Nephron progenitor cell (in vitro differentiated cells): ENCODE measurements at regions not wholly inside any gene's neighbourhood (a gene's known extent, or its start where the extent isn't known, plus 50 kb on each side); places are given as distances from the start of the nearest gene placed in this dataset.

Source experiments
- DNase-seq: peaks from one replicate; pipeline ENCODE4 v3.0.0; 2021
- H3K27ac Mint-ChIP-seq: 2 replicates; pipeline ENCODE4 v1.8.0; 2021; ENCODE audit warnings: mild to moderate bottlenecking, moderate library complexity, mixed read lengths
- H3K27me3 Mint-ChIP-seq: 2 replicates; pipeline ENCODE4 v1.8.0; 2021; ENCODE audit warnings: mild to moderate bottlenecking, low read depth, mixed read lengths; ENCODE audit not compliant: poor library complexity
- H3K36me3 Mint-ChIP-seq: 2 replicates; pipeline ENCODE4 v1.8.0; 2021; ENCODE audit warnings: low read depth, mixed read lengths
- H3K4me1 Mint-ChIP-seq: 2 replicates; pipeline ENCODE4 v1.8.0; 2021; ENCODE audit warnings: mixed read lengths
- H3K4me3 Mint-ChIP-seq: 2 replicates; pipeline ENCODE4 v1.8.0; 2021; ENCODE audit warnings: mild to moderate bottlenecking, moderate library complexity, mixed read lengths
- H3K9me3 Mint-ChIP-seq: 2 replicates; pipeline ENCODE4 v1.8.0; 2021; ENCODE audit warnings: mild to moderate bottlenecking, moderate library complexity, mixed read lengths
- CTCF ChIP-seq: fragments of 200-600 bp; sonication (generic); IDR thresholded peaks from 2 replicates; pipeline ENCODE4 v1.5.0; 2021; ENCODE audit warnings: antibody characterized with exemption

GRCh38 chr13:107753291-107753690, 462.0 kb downstream of the LIG4 start:
- TF ChIP-seq CTCF, result no peak
- Mint-ChIP-seq H3K36me3 (no peaks in the 10 kb centered on the region), H3K9me3 (no peaks in the 10 kb centered on the region), H3K4me3 (no peak overlapping the region), H3K27me3 (no peaks in the 10 kb centered on the region), H3K27ac (no peak overlapping the region), H3K4me1 (peaks cover 14% of the 10 kb centered on the region)
- DNase-seq, result no peak

- no peaks in the 10 kb centered on the region for H3K9me3 Mint-ChIP-seq
- no peaks in the 10 kb centered on the region for H3K36me3 Mint-ChIP-seq
- no peak overlapping the region for H3K27ac Mint-ChIP-seq
- no peak overlapping the region for H3K4me3 Mint-ChIP-seq
- H3K27me3 Mint-ChIP-seq, result peaks cover 4% of the 10 kb centered on the region
- peaks cover 4% of the 10 kb centered on the region for H3K4me1 Mint-ChIP-seq
- no peak for DNase-seq
- no peak for TF ChIP-seq CTCF
Observed at GRCh38 chr13:107743983-107744382, 471.4 kb downstream of the LIG4 start.

- DNase-seq, result no peak
- H3K36me3 Mint-ChIP-seq, result no peaks in the 10 kb centered on the region
- H3K4me1 Mint-ChIP-seq, result peaks cover 4% of the 10 kb centered on the region
- TF ChIP-seq CTCF, result no peak
- H3K27ac Mint-ChIP-seq, result peak overlapping the region; percentile 5
- H3K9me3 Mint-ChIP-seq, result no peaks in the 10 kb centered on the region
- no peak overlapping the region for H3K4me3 Mint-ChIP-seq
- H3K27me3 Mint-ChIP-seq, result peaks cover 4% of the 10 kb centered on the region
Observed at GRCh38 chr13:107743526-107743925, 471.8 kb downstream of the LIG4 start.

GRCh38 chr13:107743100-107743499, 472.2 kb downstream of the LIG4 start:
- Mint-ChIP-seq H3K27me3 (peaks cover 4% of the 10 kb centered on the region), H3K4me1 (peaks cover 4% of the 10 kb centered on the region), H3K9me3 (no peaks in the 10 kb centered on the region), H3K36me3 (no peaks in the 10 kb centered on the region), H3K27ac (peak overlapping the region; percentile 5), H3K4me3 (no peak overlapping the region)
- DNase-seq, result no peak
- TF ChIP-seq CTCF, result no peak

GRCh38 chr13:107742544-107742943, 472.8 kb downstream of the LIG4 start:
- Mint-ChIP-seq H3K27me3 (peaks cover 4% of the 10 kb centered on the region), H3K36me3 (no peaks in the 10 kb centered on the region), H3K4me3 (no peak overlapping the region), H3K4me1 (peaks cover 4% of the 10 kb centered on the region), H3K27ac (no peak overlapping the region), H3K9me3 (no peaks in the 10 kb centered on the region)
- no peak for TF ChIP-seq CTCF
- no peak for DNase-seq

- Mint-ChIP-seq H3K27me3 (no peaks in the 10 kb centered on the region), H3K27ac (no peak overlapping the region), H3K36me3 (no peaks in the 10 kb centered on the region), H3K9me3 (no peaks in the 10 kb centered on the region), H3K4me3 (no peak overlapping the region), H3K4me1 (peaks cover under 1% of the 10 kb centered on the region)
- DNase-seq, result no peak
- no peak for TF ChIP-seq CTCF
Observed at GRCh38 chr13:107738004-107738403, 477.3 kb downstream of the LIG4 start.
